Liver (tissue), 8 donors: ENCODE measurements at regions not wholly inside any gene's neighbourhood (a gene's known extent, or its start where the extent isn't known, plus 50 kb on each side); places are given as distances from the start of the nearest gene placed in this dataset.

ENCODE experiments used
- DNase-seq: peaks from one replicate; pipeline ENCODE4 v3.0.0-alpha.2; 2017; ENCODE audit warnings: low spot score
- H3K27ac ChIP-seq, 2 donors: one replicate each; pipeline ENCODE4 v1.7.0; 2013; ENCODE audit warnings: inconsistent platforms in 2 of 2, low read length in 2 of 2, control low read depth in 1 of 2, low read depth in 1 of 2, mild to moderate bottlenecking in 1 of 2
- H3K27me3 ChIP-seq, 4 donors: one replicate each; pipeline versions ENCODE4 v1.6.1 to v1.7.0; 2013; ENCODE audit warnings: low read length in 3 of 4, inconsistent platforms in 1 of 4, mild to moderate bottlenecking in 1 of 4, moderate library complexity in 1 of 4; ENCODE audit not compliant: control insufficient read depth in 4 of 4, insufficient read depth in 4 of 4
- H3K36me3 ChIP-seq, 4 donors: one replicate each; pipeline versions ENCODE4 v1.6.1 to v1.7.0; 2013; ENCODE audit warnings: low read length in 3 of 4, mild to moderate bottlenecking in 3 of 4, low read depth in 1 of 4, moderate library complexity in 1 of 4; ENCODE audit not compliant: control insufficient read depth in 4 of 4, insufficient read depth in 3 of 4
- H3K4me1 ChIP-seq, 4 donors: one replicate each; pipeline versions ENCODE4 v1.6.1 to v1.7.0; 2013; ENCODE audit warnings: low read length in 3 of 4, mild to moderate bottlenecking in 3 of 4, moderate library complexity in 1 of 4; ENCODE audit not compliant: control insufficient read depth in 4 of 4, insufficient read depth in 4 of 4
- H3K4me3 ChIP-seq, 3 donors: one replicate each; pipeline versions ENCODE4 v1.6.1 to v1.7.0; 2013; ENCODE audit warnings: low read length in 3 of 3, control low read depth in 1 of 3, low read depth in 1 of 3, mild to moderate bottlenecking in 1 of 3
- H3K9ac ChIP-seq, 2 donors: one replicate each; pipeline ENCODE4 v1.7.0; 2013; ENCODE audit warnings: low read length in 2 of 2, mild to moderate bottlenecking in 2 of 2, moderate library complexity in 2 of 2, control low read depth in 1 of 2, low read depth in 1 of 2
- H3K9me3 ChIP-seq, 4 donors: one replicate each; pipeline versions ENCODE4 v1.6.1 to v1.7.0; 2013; ENCODE audit warnings: low read length in 3 of 4; ENCODE audit not compliant: control insufficient read depth in 4 of 4
- FOXA1 ChIP-seq: IDR thresholded peaks from 2 replicates; pipeline ENCODE4 v1.6.1; 2016; ENCODE audit warnings: antibody characterized with exemption
- HNF4A ChIP-seq, 2 donors: conservative IDR thresholded peaks; 2 replicates each; pipeline ENCODE4 v1.6.1; 2016; ENCODE audit warnings: antibody characterized with exemption in 2 of 2, mild to moderate bottlenecking in 2 of 2
- HNF4G ChIP-seq: IDR thresholded peaks from 2 replicates; pipeline ENCODE4 v1.6.1; 2016; ENCODE audit warnings: antibody characterized with exemption
- JUND ChIP-seq, 2 donors: IDR thresholded peaks; 2 replicates each; pipeline ENCODE4 v1.6.1; 2016; ENCODE audit warnings: antibody characterized with exemption in 2 of 2
- RAD21 ChIP-seq, 2 donors: IDR thresholded peaks; 2 replicates each; pipeline ENCODE4 v1.6.1; 2016; ENCODE audit warnings: antibody characterized with exemption in 2 of 2, mild to moderate bottlenecking in 2 of 2
- RXRA ChIP-seq, 2 donors: IDR thresholded peaks; 2 replicates each; pipeline ENCODE4 v1.6.1; 2017 to 2018; ENCODE audit warnings: antibody characterized with exemption in 2 of 2, mild to moderate bottlenecking in 1 of 2
- YY1 ChIP-seq: IDR thresholded peaks from 2 replicates; pipeline ENCODE4 v1.6.1; 2016; ENCODE audit warnings: antibody characterized with exemption, mild to moderate bottlenecking
- WGBS: extraction: QIAGEN DNeasy Blood & Tissue Kit; methylation state at CpG from one replicate; pipeline ENCODE4 v1.1.7; 2013; 5-methylcytosine and 5-hydroxymethylcytosine counted together
- TF ChIP-seq, protein P1 (sequence below): fragments of 150-350 bp; IDR thresholded peaks from 2 replicates; pipeline ENCODE4 v1.5.1; 2017; ENCODE audit warnings: improper control_type of control experiment, low read depth, low read length; ENCODE audit not compliant: missing input control
- TF ChIP-seq, protein P2 (sequence below): IDR thresholded peaks from 2 replicates; pipeline ENCODE4 v1.6.1; 2016; ENCODE audit warnings: antibody characterized with exemption
- TF ChIP-seq, protein P3 (sequence below): IDR thresholded peaks from 2 replicates; pipeline ENCODE4 v1.6.1; 2016; ENCODE audit warnings: antibody characterized with exemption
- TF ChIP-seq, protein P4 (sequence below): IDR thresholded peaks from 2 replicates; pipeline ENCODE4 v1.6.1; 2016; ENCODE audit warnings: antibody characterized with exemption
- TF ChIP-seq, protein P5 (sequence below): IDR thresholded peaks from 2 replicates; pipeline ENCODE4 v1.6.1; 2016; ENCODE audit warnings: antibody characterized with exemption, mild to moderate bottlenecking
- donor health status: healthy.
- donor health status: healthy.
- donor health status: healthy.
- donor health status: healthy.
- donor health status: healthy.

DNA sequence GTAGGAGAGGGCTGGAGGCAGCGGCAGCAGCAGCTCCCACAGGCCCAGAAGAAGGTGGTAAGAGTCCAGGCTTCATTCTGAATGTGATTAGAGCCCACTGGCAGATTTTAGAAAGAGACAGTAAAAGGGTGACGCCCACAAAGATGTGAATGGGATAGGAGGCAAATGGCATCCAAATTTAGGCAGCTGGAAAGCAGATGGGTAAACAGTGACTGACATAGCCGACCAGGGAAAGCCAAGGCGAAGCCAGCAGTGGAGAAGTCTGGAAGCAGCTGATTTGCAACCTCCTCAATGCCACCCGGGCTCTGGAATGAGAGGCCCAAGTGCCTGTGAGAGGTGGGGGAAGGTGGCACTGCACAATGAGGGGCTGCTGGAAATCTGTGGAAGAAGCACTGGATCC lies 103.3 kb downstream of the C5orf15 start:
- Histone ChIP-seq H3K36me3 (no peaks in the 10 kb centered on the region), H3K4me3 (no peak overlapping the region), H3K27me3 (peaks cover 0 to 2% (median 0%) of the 10 kb centered on the region in 4 donors), H3K9me3 (no peaks in the 10 kb centered on the region), H3K27ac (no peak overlapping the region), H3K4me1 (peaks cover 0 to 10% (median 8%) of the 10 kb centered on the region in 4 donors), H3K9ac (no peak overlapping the region)
- WGBS = 90% methylated on average over 5 of the region's 5 CpGs
- no peak for DNase-seq
- no peak for TF ChIP-seq JUND (IDR thresholded peaks at IDR 0.05)
- TF ChIP-seq, protein P1, sequence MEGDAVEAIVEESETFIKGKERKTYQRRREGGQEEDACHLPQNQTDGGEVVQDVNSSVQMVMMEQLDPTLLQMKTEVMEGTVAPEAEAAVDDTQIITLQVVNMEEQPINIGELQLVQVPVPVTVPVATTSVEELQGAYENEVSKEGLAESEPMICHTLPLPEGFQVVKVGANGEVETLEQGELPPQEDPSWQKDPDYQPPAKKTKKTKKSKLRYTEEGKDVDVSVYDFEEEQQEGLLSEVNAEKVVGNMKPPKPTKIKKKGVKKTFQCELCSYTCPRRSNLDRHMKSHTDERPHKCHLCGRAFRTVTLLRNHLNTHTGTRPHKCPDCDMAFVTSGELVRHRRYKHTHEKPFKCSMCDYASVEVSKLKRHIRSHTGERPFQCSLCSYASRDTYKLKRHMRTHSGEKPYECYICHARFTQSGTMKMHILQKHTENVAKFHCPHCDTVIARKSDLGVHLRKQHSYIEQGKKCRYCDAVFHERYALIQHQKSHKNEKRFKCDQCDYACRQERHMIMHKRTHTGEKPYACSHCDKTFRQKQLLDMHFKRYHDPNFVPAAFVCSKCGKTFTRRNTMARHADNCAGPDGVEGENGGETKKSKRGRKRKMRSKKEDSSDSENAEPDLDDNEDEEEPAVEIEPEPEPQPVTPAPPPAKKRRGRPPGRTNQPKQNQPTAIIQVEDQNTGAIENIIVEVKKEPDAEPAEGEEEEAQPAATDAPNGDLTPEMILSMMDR = no peak
- no peak for TF ChIP-seq RAD21 (IDR thresholded peaks at IDR 0.05)
- no peak for TF ChIP-seq HNF4G
- TF ChIP-seq, protein P2, sequence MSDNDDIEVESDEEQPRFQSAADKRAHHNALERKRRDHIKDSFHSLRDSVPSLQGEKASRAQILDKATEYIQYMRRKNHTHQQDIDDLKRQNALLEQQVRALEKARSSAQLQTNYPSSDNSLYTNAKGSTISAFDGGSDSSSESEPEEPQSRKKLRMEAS = no peak
- no peak for TF ChIP-seq YY1

DNA sequence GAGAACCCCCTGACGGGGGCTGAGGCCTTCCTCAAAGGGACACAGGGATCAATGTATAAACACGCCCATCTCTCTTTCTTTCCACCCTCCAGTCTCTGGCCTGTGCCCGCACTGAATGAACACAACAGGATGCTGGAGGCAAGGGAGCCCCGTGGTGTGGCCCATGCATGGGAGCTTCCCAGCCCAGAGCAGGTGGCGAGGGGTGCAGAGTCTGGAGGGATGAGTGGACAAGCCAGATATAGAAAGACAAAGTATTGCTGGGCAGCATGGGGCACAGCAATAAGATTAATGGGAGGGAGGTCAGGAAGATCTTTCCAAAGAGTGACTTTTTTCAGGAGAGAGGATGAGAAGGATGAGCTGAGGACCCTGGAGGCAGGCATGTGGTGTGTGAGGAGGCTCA lies 103.7 kb downstream of the C5orf15 start:
- Histone ChIP-seq H3K36me3 (no peaks in the 10 kb centered on the region), H3K9ac (no peak overlapping the region), H3K4me3 (no peak overlapping the region), H3K27ac (no peak overlapping the region), H3K27me3 (peaks cover 0 to 2% (median 0%) of the 10 kb centered on the region in 4 donors), H3K4me1 (peaks cover 0 to 8% (median 6%) of the 10 kb centered on the region in 4 donors), H3K9me3 (no peaks in the 10 kb centered on the region)
- DNase-seq = no peak
- TF ChIP-seq HNF4A (conservative IDR thresholded peaks at IDR 0.05) (no peak), JUND (IDR thresholded peaks at IDR 0.05) (no peak), YY1 (no peak), RXRA (IDR thresholded peaks at IDR 0.05) (no peak), FOXA1 (no peak)
- TF ChIP-seq, protein P3, sequence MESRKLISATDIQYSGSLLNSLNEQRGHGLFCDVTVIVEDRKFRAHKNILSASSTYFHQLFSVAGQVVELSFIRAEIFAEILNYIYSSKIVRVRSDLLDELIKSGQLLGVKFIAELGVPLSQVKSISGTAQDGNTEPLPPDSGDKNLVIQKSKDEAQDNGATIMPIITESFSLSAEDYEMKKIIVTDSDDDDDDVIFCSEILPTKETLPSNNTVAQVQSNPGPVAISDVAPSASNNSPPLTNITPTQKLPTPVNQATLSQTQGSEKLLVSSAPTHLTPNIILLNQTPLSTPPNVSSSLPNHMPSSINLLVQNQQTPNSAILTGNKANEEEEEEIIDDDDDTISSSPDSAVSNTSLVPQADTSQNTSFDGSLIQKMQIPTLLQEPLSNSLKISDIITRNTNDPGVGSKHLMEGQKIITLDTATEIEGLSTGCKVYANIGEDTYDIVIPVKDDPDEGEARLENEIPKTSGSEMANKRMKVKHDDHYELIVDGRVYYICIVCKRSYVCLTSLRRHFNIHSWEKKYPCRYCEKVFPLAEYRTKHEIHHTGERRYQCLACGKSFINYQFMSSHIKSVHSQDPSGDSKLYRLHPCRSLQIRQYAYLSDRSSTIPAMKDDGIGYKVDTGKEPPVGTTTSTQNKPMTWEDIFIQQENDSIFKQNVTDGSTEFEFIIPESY = no peak
- TF ChIP-seq, protein P4, sequence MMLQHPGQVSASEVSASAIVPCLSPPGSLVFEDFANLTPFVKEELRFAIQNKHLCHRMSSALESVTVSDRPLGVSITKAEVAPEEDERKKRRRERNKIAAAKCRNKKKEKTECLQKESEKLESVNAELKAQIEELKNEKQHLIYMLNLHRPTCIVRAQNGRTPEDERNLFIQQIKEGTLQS = no peak
- TF ChIP-seq, protein P5, sequence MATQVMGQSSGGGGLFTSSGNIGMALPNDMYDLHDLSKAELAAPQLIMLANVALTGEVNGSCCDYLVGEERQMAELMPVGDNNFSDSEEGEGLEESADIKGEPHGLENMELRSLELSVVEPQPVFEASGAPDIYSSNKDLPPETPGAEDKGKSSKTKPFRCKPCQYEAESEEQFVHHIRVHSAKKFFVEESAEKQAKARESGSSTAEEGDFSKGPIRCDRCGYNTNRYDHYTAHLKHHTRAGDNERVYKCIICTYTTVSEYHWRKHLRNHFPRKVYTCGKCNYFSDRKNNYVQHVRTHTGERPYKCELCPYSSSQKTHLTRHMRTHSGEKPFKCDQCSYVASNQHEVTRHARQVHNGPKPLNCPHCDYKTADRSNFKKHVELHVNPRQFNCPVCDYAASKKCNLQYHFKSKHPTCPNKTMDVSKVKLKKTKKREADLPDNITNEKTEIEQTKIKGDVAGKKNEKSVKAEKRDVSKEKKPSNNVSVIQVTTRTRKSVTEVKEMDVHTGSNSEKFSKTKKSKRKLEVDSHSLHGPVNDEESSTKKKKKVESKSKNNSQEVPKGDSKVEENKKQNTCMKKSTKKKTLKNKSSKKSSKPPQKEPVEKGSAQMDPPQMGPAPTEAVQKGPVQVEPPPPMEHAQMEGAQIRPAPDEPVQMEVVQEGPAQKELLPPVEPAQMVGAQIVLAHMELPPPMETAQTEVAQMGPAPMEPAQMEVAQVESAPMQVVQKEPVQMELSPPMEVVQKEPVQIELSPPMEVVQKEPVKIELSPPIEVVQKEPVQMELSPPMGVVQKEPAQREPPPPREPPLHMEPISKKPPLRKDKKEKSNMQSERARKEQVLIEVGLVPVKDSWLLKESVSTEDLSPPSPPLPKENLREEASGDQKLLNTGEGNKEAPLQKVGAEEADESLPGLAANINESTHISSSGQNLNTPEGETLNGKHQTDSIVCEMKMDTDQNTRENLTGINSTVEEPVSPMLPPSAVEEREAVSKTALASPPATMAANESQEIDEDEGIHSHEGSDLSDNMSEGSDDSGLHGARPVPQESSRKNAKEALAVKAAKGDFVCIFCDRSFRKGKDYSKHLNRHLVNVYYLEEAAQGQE = no peak
- WGBS = 91% methylated on average over 5 of the region's 5 CpGs
